ENCODE measurements at regions not wholly inside any gene's neighbourhood (a gene's known extent, or its start where the extent isn't known, plus 50 kb on each side); places are given as distances from the start of the nearest gene placed in this dataset.

GRCh38 chr3:151584566-151584965, 123.7 kb upstream of the IGSF10 start:
- 94 to 100% methylated on average over 1 to 2 of the region's 2 CpGs for WGBS, 2 experiments (ENCODE audit: insufficient coverage in 1 of 2, insufficient read length in 1 of 2)
- DNase-seq: no peak
- H3K27me3 ChIP-seq (ENCODE audit: control insufficient read depth, insufficient read depth, low read length, poor library complexity, severe bottlenecking): no peaks in the 10 kb centered on the region
- TF ChIP-seq, protein P1, sequence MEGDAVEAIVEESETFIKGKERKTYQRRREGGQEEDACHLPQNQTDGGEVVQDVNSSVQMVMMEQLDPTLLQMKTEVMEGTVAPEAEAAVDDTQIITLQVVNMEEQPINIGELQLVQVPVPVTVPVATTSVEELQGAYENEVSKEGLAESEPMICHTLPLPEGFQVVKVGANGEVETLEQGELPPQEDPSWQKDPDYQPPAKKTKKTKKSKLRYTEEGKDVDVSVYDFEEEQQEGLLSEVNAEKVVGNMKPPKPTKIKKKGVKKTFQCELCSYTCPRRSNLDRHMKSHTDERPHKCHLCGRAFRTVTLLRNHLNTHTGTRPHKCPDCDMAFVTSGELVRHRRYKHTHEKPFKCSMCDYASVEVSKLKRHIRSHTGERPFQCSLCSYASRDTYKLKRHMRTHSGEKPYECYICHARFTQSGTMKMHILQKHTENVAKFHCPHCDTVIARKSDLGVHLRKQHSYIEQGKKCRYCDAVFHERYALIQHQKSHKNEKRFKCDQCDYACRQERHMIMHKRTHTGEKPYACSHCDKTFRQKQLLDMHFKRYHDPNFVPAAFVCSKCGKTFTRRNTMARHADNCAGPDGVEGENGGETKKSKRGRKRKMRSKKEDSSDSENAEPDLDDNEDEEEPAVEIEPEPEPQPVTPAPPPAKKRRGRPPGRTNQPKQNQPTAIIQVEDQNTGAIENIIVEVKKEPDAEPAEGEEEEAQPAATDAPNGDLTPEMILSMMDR (conservative IDR thresholded peaks at IDR 0.05): no peak
- Mint-ChIP-seq H3K4me3 (no peak overlapping the region), H3K9me3 (peaks cover 8% of the 10 kb centered on the region), H3K4me1 (peaks cover 2% of the 10 kb centered on the region), H3K27ac (no peak overlapping the region), H3K36me3 (ENCODE audit: low read depth) (peaks cover 2% of the 10 kb centered on the region), H3K27me3 (ENCODE audit: insufficient read depth) (no peaks in the 10 kb centered on the region)
- no peak overlapping the region for H3K27ac ChIP-seq (ENCODE audit: low read depth, low read length)
- no peaks in the 10 kb centered on the region for H3K4me1 ChIP-seq (ENCODE audit: control insufficient read depth, insufficient read depth, low read length)
- no peak overlapping the region for H3K4me3 ChIP-seq (ENCODE audit: low read length)
- peaks cover 13% of the 10 kb centered on the region for H3K9me3 ChIP-seq (ENCODE audit: control insufficient read depth, low read length)
- H3K9ac ChIP-seq (ENCODE audit: extremely low read depth, low read length, poor library complexity, severe bottlenecking): no peak overlapping the region
- no peaks in the 10 kb centered on the region for H3K36me3 ChIP-seq (ENCODE audit: control insufficient read depth, insufficient read depth, low read length)

- H3K4me1 Mint-ChIP-seq: peaks cover 2% of the 10 kb centered on the region
- Histone ChIP-seq H3K36me3 (ENCODE audit: control insufficient read depth, insufficient read depth, low read length) (no peaks in the 10 kb centered on the region), H3K27ac (ENCODE audit: low read depth, low read length) (no peak overlapping the region), H3K9me3 (ENCODE audit: control insufficient read depth, low read length) (peaks cover 13% of the 10 kb centered on the region), H3K9ac (ENCODE audit: extremely low read depth, low read length, poor library complexity, severe bottlenecking) (no peak overlapping the region), H3K27me3 (ENCODE audit: control insufficient read depth, insufficient read depth, low read length, poor library complexity, severe bottlenecking) (no peaks in the 10 kb centered on the region), H3K4me1 (ENCODE audit: control insufficient read depth, insufficient read depth, low read length) (no peaks in the 10 kb centered on the region), H3K4me3 (ENCODE audit: low read length) (no peak overlapping the region)
- no peaks in the 10 kb centered on the region for H3K36me3 Mint-ChIP-seq (ENCODE audit: low read depth)
- TF ChIP-seq, protein P1 (conservative IDR thresholded peaks at IDR 0.05): no peak
- no peak overlapping the region for H3K4me3 Mint-ChIP-seq
- DNase-seq: no peak
- H3K27me3 Mint-ChIP-seq (ENCODE audit: insufficient read depth): no peaks in the 10 kb centered on the region
- no peak overlapping the region for H3K27ac Mint-ChIP-seq
- WGBS, 2 experiments (ENCODE audit: insufficient coverage in 1 of 2, insufficient read length in 1 of 2): 92% methylated on average over 2 of the region's 2 CpGs; no CpG with 5 or more reads in 1 of the 2 experiments
- peaks cover 7% of the 10 kb centered on the region for H3K9me3 Mint-ChIP-seq
These were observed 120.2 kb upstream of the IGSF10 start for GRCh38 chr3:151581035-151581434.

GRCh38 chr3:151580591-151580990, 119.7 kb upstream of the IGSF10 start:
- Mint-ChIP-seq H3K36me3 (ENCODE audit: low read depth) (no peaks in the 10 kb centered on the region), H3K27me3 (ENCODE audit: insufficient read depth) (no peaks in the 10 kb centered on the region), H3K9me3 (peaks cover 8% of the 10 kb centered on the region), H3K4me3 (no peak overlapping the region), H3K4me1 (peaks cover 2% of the 10 kb centered on the region), H3K27ac (no peak overlapping the region)
- peaks cover 14% of the 10 kb centered on the region for H3K9me3 ChIP-seq (ENCODE audit: control insufficient read depth, low read length)
- TF ChIP-seq, protein P1 (conservative IDR thresholded peaks at IDR 0.05): no peak
- no peak overlapping the region for H3K27ac ChIP-seq (ENCODE audit: low read depth, low read length)
- no peak overlapping the region for H3K9ac ChIP-seq (ENCODE audit: extremely low read depth, low read length, poor library complexity, severe bottlenecking)
- H3K36me3 ChIP-seq (ENCODE audit: control insufficient read depth, insufficient read depth, low read length): no peaks in the 10 kb centered on the region
- DNase-seq: no peak
- H3K27me3 ChIP-seq (ENCODE audit: control insufficient read depth, insufficient read depth, low read length, poor library complexity, severe bottlenecking): no peaks in the 10 kb centered on the region
- no peaks in the 10 kb centered on the region for H3K4me1 ChIP-seq (ENCODE audit: control insufficient read depth, insufficient read depth, low read length)
- no peak overlapping the region for H3K4me3 ChIP-seq (ENCODE audit: low read length)
- WGBS, 2 experiments (ENCODE audit: insufficient coverage in 1 of 2, insufficient read length in 1 of 2): 90% methylated on average over 2 of the region's 2 CpGs; no CpG with 5 or more reads in 1 of the 2 experiments
